Fibroblast of lung (primary cell): ENCODE measurements at regions not wholly inside any gene's neighbourhood (a gene's known extent, or its start where the extent isn't known, plus 50 kb on each side); places are given as distances from the start of the nearest gene placed in this dataset.

Experiments used
- DNase-seq, 2 donors: peaks; one replicate each; pipeline versions ENCODE4 v3.0.0 to v3.0.0-alpha.2; 2010; ENCODE audit warnings: low read depth in 2 of 2
- H2AFZ ChIP-seq: 2 replicates; pipeline ENCODE4 v1.5.1; 2012; ENCODE audit warnings: low read length, control low read depth, inconsistent platforms
- H3K27ac ChIP-seq: 2 replicates; pipeline ENCODE4 v1.5.1; 2011; ENCODE audit warnings: low read length, control low read depth; ENCODE audit not compliant: insufficient read depth
- H3K27me3 ChIP-seq: 2 replicates; pipeline ENCODE4 v1.5.1; 2011; ENCODE audit warnings: mild to moderate bottlenecking, low read length; ENCODE audit not compliant: control insufficient read depth, insufficient read depth
- H3K36me3 ChIP-seq: 2 replicates; pipeline ENCODE4 v1.5.1; 2011; ENCODE audit warnings: low read length; ENCODE audit not compliant: control insufficient read depth, insufficient read depth
- H3K4me1 ChIP-seq: 2 replicates; pipeline ENCODE4 v1.5.1; 2011; ENCODE audit warnings: low read length; ENCODE audit not compliant: control insufficient read depth, insufficient read depth; ENCODE audit errors: extremely low read depth
- H3K4me2 ChIP-seq: 2 replicates; pipeline ENCODE4 v1.5.1; 2011; ENCODE audit warnings: low read length, control low read depth; ENCODE audit not compliant: insufficient read depth; ENCODE audit errors: extremely low read depth
- H3K4me3 ChIP-seq, 4 experiments: fragments of 200-600 bp in 1 of 4; sonication (generic) in 1 of 4; replicated peaks in 1 of 4; 2 replicates each; pipeline ENCODE4 v1.5.1; 2011 to 2016; ENCODE audit warnings: low read length in 4 of 4, low read depth in 3 of 4, mild to moderate bottlenecking in 3 of 4, control low read depth in 2 of 4, inconsistent platforms in 1 of 4, mixed read lengths in 1 of 4; ENCODE audit not compliant: insufficient read depth in 1 of 4; ENCODE audit errors: control extremely low read depth in 1 of 4
- H3K79me2 ChIP-seq: 2 replicates; pipeline ENCODE4 v1.5.1; 2012; ENCODE audit warnings: mild to moderate bottlenecking, low read length, inconsistent platforms; ENCODE audit not compliant: control insufficient read depth, insufficient read depth
- H3K9ac ChIP-seq: 2 replicates; pipeline ENCODE4 v1.5.1; 2011; ENCODE audit warnings: mild to moderate bottlenecking, low read length, control low read depth; ENCODE audit not compliant: insufficient read depth
- H3K9me3 ChIP-seq: 2 replicates; pipeline ENCODE4 v1.5.1; 2012; ENCODE audit warnings: low read depth, low read length; ENCODE audit not compliant: control insufficient read depth, insufficient read depth
- H4K20me1 ChIP-seq: 2 replicates; pipeline ENCODE4 v1.5.1; 2011; ENCODE audit warnings: low read length; ENCODE audit not compliant: control insufficient read depth, insufficient read depth; ENCODE audit errors: extremely low read depth
- EZH2 ChIP-seq: IDR thresholded peaks from 2 replicates; pipeline ENCODE4 v1.5.1; 2012; ENCODE audit warnings: low read length, control low read depth, mild to moderate bottlenecking; ENCODE audit errors: missing control alignments
- TF ChIP-seq, protein P1 (sequence below), 2 donors: IDR thresholded peaks in 1 of 2; conservative IDR thresholded peaks in 1 of 2; 1 replicate in 1 of 2; 2 replicates in 1 of 2; pipeline ENCODE4 v1.5.1; 2011 to 2012; ENCODE audit warnings: low read length in 2 of 2, control low read depth in 1 of 2, inconsistent platforms in 1 of 2, low read depth in 1 of 2, mild to moderate bottlenecking in 1 of 2

DNA sequence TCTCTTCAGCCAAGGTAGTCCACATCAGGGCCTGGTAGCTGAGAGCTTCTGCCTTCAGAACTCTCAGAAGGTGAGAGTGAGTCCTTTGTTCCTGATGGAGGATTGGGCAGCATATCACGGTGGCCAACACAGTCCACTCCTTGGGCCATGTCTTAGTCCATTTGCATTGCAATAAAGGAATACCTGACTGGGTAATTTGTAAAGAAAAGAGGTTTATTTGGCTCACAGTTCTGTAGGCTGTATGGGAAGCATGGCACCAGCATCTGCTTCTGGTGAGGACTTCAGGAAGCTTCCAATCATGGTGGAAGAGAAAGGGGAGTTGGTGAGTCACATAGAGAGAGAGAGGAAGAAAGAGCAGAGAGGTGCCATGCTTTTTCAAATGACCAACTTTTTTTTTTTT, 98.8 kb downstream of the ADCYAP1 start:
- Histone ChIP-seq H3K27ac (no peak overlapping the region), H3K4me2 (no peak overlapping the region), H3K79me2 (no peaks in the 10 kb centered on the region), H3K4me3 (no peak overlapping the region), H3K9me3 (no peaks in the 10 kb centered on the region), H2AFZ (no peak overlapping the region), H3K36me3 (no peaks in the 10 kb centered on the region), H3K9ac (no peak overlapping the region), H3K4me1 (no peaks in the 10 kb centered on the region), H4K20me1 (no peaks in the 10 kb centered on the region), H3K27me3 (no peaks in the 10 kb centered on the region)
- DNase-seq: no peak
- TF ChIP-seq EZH2: no peak
- TF ChIP-seq, protein P1, sequence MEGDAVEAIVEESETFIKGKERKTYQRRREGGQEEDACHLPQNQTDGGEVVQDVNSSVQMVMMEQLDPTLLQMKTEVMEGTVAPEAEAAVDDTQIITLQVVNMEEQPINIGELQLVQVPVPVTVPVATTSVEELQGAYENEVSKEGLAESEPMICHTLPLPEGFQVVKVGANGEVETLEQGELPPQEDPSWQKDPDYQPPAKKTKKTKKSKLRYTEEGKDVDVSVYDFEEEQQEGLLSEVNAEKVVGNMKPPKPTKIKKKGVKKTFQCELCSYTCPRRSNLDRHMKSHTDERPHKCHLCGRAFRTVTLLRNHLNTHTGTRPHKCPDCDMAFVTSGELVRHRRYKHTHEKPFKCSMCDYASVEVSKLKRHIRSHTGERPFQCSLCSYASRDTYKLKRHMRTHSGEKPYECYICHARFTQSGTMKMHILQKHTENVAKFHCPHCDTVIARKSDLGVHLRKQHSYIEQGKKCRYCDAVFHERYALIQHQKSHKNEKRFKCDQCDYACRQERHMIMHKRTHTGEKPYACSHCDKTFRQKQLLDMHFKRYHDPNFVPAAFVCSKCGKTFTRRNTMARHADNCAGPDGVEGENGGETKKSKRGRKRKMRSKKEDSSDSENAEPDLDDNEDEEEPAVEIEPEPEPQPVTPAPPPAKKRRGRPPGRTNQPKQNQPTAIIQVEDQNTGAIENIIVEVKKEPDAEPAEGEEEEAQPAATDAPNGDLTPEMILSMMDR (conservative IDR thresholded peaks at IDR 0.05 in 1 of 2, IDR thresholded peaks at IDR 0.05 in 1 of 2; ENCODE audit: low read depth in 1 of 2, low read length in 2 of 2): no peak

- no peak overlapping the region for H3K4me3 ChIP-seq
Measured at GRCh38 chr18:1006304-1006703, 101.6 kb downstream of the ADCYAP1 start.

DNA sequence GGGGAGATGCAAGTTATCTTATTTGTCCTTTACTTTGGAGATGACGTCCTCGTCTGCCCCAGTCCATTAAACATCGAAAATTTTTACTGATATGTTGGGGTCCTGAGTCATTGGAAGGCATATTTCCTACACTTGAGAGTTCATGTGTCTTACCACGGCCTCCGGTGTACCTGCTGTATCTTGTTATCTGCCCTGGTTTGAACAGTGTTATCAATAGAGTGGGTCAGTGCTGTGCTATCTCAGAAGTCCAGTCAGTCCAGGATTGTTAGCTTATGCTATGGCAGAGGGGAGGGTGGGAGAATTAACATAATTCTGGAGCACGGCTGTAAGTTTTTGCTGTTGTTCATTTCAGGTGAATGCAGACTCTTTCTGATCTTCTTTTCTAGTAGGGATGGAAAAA, 102.3 kb downstream of the ADCYAP1 start:
- TF ChIP-seq, protein P1 (conservative IDR thresholded peaks at IDR 0.05 in 1 of 2, IDR thresholded peaks at IDR 0.05 in 1 of 2; ENCODE audit: low read depth in 1 of 2, low read length in 2 of 2): no peak
- H3K27me3 ChIP-seq: no peaks in the 10 kb centered on the region
- no peaks in the 10 kb centered on the region for H3K9me3 ChIP-seq
- H3K9ac ChIP-seq: no peak overlapping the region
- no peaks in the 10 kb centered on the region for H3K36me3 ChIP-seq
- H3K4me3 ChIP-seq: no peak overlapping the region
- no peak overlapping the region for H2AFZ ChIP-seq
- H3K4me1 ChIP-seq: no peaks in the 10 kb centered on the region
- H3K79me2 ChIP-seq: no peaks in the 10 kb centered on the region
- no peaks in the 10 kb centered on the region for H4K20me1 ChIP-seq
- no peak for DNase-seq
- no peak overlapping the region for H3K27ac ChIP-seq
- H3K4me2 ChIP-seq: no peak overlapping the region

More at GRCh38 chr18:1006304-1006703, 101.6 kb downstream of the ADCYAP1 start:
- Histone ChIP-seq H4K20me1 (no peaks in the 10 kb centered on the region), H3K4me2 (no peak overlapping the region), H3K4me1 (no peaks in the 10 kb centered on the region), H3K27ac (no peak overlapping the region), H3K79me2 (no peaks in the 10 kb centered on the region), H3K9ac (no peak overlapping the region), H2AFZ (no peak overlapping the region), H3K27me3 (no peaks in the 10 kb centered on the region), H3K36me3 (no peaks in the 10 kb centered on the region), H3K9me3 (no peaks in the 10 kb centered on the region)
- TF ChIP-seq, protein P1 (conservative IDR thresholded peaks at IDR 0.05 in 1 of 2, IDR thresholded peaks at IDR 0.05 in 1 of 2; ENCODE audit: low read depth in 1 of 2, low read length in 2 of 2): no peak
- TF ChIP-seq EZH2: no peak
- DNase-seq: no peak
